Pancreas (tissue), 10 donors: ENCODE measurements at regions not wholly inside any gene's neighbourhood (a gene's known extent, or its start where the extent isn't known, plus 50 kb on each side); places are given as distances from the start of the nearest gene placed in this dataset.

ENCODE experiments used
- ATAC-seq, 4 donors: fragments of 200-7000 bp; cut with Tn5 transposase; one replicate each; pipeline versions ENCODE4 v1.8.0 to v1.9.1; 2020; ENCODE audit warnings: mild to moderate bottlenecking in 4 of 4, moderate library complexity in 4 of 4
- DNase-seq, 6 donors: peaks; one replicate each; pipeline ENCODE4 v3.0.0-alpha.2; 2020
- FAIRE-seq: peaks from 2 replicates; lab custom pipeline; 2012; peaks lifted over from hg19 to GRCh38; lab: Jason Lieb, UNC
- H3K27ac ChIP-seq, 4 donors: fragments of 200-600 bp; sonication (generic); 1 replicate in 3 of 4; 2 replicates in 1 of 4; pipeline versions ENCODE4 v1.5.0 to v1.8.0; 2020
- H3K27me3 ChIP-seq, 4 donors: fragments of 200-600 bp; one replicate each; pipeline ENCODE4 v1.8.0; 2021
- H3K36me3 ChIP-seq, 3 donors: fragments of 200-600 bp; sonication (generic) in 1 of 3; one replicate each; pipeline versions ENCODE4 v1.5.0 to v1.8.0; 2020 to 2021
- H3K4me1 ChIP-seq, 3 donors: fragments of 200-600 bp; one replicate each; pipeline ENCODE4 v1.8.0; 2021
- H3K4me3 ChIP-seq, 4 donors: fragments of 200-600 bp; sonication (generic) in 2 of 4; one replicate each; pipeline versions ENCODE4 v1.5.0 to v1.8.0; 2020 to 2021
- H3K9me3 ChIP-seq, 4 donors: fragments of 200-600 bp; one replicate each; pipeline ENCODE4 v1.8.0; 2021
- WGBS, 2 donors: extraction: QIAGEN DNeasy Blood & Tissue Kit; methylation state at CpG; one replicate each; pipeline ENCODE4 v1.1.7; 2013; 5-methylcytosine and 5-hydroxymethylcytosine counted together
- intact Hi-C, 3 donors: fragments of 100-400 bp; cut with DNase I; formaldehyde crosslinking; loops; one replicate each; pipeline versions ENCODE4 v1.11.1 to v1.14.2; 2022
- TF ChIP-seq, protein P1 (sequence below), 4 donors: fragments of 200-600 bp; sonication (generic) in 3 of 4; IDR thresholded peaks; one replicate each; pipeline versions ENCODE4 v1.5.0 to v1.8.0; 2021; ENCODE audit warnings: antibody characterized with exemption in 4 of 4
- donor health status: healthy with polysubstance abuse.
- donor health status: DM: no; HTN: no; CAD: no; lungs with moderate emphysema.
- donor health status: DM: no; HTN: no; CAD: no.
- donor health status: control.
- donor health status: control.
- donor health status: Bipolar disorder and iron deficiency.
- donor health status: DM: yes; HTN: yes; CAD: no.
- donor health status: DM: no; HTN: no; CAD: no.
- donor health status: DM: no; HTN: no; CAD: no.
- donor health status: DM: yes; HTN: yes; CAD: no.

DNA sequence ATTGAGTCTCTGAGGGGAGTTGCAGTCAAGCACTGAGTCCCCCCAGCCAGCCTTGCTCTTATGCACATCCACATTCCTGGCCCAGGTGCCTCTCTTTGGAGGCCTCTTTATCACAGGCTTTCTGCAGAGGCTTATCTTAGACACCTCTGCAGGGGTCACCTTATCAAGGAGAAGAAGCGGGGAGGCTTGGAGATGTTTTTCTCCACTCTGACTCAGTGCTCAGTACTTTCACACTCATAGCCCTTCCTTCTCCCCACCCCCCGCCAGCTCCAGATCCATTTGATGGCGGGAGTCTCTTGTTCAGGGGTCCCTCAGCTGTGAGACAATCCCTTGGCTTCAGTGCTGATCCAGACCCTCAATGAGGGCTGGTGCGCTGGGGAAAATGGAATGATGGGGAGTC lies 132.1 kb upstream of the TSHZ2 start:
- Histone ChIP-seq H3K9me3 (no peaks in the 10 kb centered on the region), H3K27me3 (no peaks in the 10 kb centered on the region), H3K4me3 (no peak overlapping the region), H3K27ac (no peak overlapping the region), H3K4me1 (no peaks in the 10 kb centered on the region), H3K36me3 (no peaks in the 10 kb centered on the region)
- intact Hi-C loops = no loop called here
- FAIRE-seq (no peak), ATAC-seq (no peak), DNase-seq (no peak)
- TF ChIP-seq, protein P1, sequence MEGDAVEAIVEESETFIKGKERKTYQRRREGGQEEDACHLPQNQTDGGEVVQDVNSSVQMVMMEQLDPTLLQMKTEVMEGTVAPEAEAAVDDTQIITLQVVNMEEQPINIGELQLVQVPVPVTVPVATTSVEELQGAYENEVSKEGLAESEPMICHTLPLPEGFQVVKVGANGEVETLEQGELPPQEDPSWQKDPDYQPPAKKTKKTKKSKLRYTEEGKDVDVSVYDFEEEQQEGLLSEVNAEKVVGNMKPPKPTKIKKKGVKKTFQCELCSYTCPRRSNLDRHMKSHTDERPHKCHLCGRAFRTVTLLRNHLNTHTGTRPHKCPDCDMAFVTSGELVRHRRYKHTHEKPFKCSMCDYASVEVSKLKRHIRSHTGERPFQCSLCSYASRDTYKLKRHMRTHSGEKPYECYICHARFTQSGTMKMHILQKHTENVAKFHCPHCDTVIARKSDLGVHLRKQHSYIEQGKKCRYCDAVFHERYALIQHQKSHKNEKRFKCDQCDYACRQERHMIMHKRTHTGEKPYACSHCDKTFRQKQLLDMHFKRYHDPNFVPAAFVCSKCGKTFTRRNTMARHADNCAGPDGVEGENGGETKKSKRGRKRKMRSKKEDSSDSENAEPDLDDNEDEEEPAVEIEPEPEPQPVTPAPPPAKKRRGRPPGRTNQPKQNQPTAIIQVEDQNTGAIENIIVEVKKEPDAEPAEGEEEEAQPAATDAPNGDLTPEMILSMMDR (IDR thresholded peaks at IDR 0.05) = no peak
- WGBS, 2 donors = 94 to 95% methylated on average over 4 of the region's 4 CpGs

DNA sequence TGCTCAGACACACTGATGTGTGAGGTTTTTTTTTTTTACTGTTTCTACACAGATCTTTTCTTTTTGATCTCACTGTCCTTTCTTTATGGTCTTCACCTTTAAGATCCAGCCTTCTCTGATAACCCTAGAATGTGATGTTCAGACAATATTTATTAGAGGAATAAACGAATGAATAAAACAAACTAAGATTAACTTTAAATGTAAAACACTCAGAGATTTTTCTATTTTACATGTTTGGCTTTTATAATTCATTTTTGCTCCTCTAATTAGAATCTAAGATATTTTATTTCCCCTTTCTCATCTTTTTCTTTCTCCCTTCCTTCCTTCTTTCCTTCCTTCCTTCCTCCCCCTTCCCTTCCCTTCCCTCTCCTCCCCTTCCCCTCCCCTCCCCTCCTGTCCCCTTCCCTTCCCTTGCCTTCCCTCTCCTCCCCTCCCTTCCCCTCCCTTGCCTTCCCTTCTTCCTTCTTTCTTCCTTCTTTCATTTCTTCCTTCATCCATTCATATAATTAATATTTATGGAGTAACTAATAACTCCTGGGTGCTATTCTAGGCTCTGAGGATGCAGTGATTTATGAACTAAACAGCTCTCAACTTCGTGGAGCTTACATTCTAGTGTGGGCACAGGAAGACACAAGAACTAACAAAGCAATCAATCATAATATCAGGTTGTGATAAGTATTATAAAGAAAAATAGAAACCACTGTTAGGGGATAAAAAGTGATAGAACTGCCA lies 133.5 kb upstream of the TSHZ2 start:
- ATAC-seq (no peak), FAIRE-seq (no peak), DNase-seq (no peak)
- no peaks in the 10 kb centered on the region for H3K36me3 ChIP-seq
- H3K27me3 ChIP-seq = no peaks in the 10 kb centered on the region
- no peak overlapping the region for H3K4me3 ChIP-seq
- intact Hi-C loops = no loop called here
- TF ChIP-seq, protein P1 (IDR thresholded peaks at IDR 0.05) = no peak
- no peaks in the 10 kb centered on the region for H3K9me3 ChIP-seq
- H3K27ac ChIP-seq = no peak overlapping the region
- H3K4me1 ChIP-seq = no peaks in the 10 kb centered on the region
- WGBS, 2 donors = 44 to 54% methylated on average over 2 of the region's 2 CpGs

DNA sequence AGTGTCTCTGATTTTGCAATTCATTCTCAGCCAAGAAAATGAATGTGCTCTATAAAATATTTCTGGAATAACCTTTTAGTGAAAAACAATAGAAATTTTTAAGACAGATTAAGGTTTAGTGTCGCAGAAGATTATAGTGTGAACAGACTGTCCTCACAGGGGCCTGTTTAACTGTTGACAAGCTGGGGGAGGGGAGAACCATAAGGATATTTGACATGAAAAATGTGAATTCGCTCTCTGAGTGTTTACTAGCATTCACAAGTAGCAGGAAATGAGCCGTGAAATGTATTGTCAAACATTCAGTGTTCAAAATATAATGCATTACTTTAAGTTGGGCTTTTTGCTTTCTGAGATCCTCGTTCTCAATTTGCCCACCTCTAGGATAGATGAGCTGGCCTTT lies 134.8 kb upstream of the TSHZ2 start:
- H3K9me3 ChIP-seq = no peaks in the 10 kb centered on the region
- H3K4me3 ChIP-seq = no peak overlapping the region
- 82 to 85% methylated on average over 4 of the region's 4 CpGs for WGBS, 2 donors
- H3K27ac ChIP-seq = no peak overlapping the region
- no peaks in the 10 kb centered on the region for H3K27me3 ChIP-seq
- intact Hi-C loops = no loop called here
- FAIRE-seq (no peak), ATAC-seq (no peak), DNase-seq (no peak)
- TF ChIP-seq, protein P1 (IDR thresholded peaks at IDR 0.05) = no peak
- no peaks in the 10 kb centered on the region for H3K36me3 ChIP-seq
- no peaks in the 10 kb centered on the region for H3K4me1 ChIP-seq

DNA sequence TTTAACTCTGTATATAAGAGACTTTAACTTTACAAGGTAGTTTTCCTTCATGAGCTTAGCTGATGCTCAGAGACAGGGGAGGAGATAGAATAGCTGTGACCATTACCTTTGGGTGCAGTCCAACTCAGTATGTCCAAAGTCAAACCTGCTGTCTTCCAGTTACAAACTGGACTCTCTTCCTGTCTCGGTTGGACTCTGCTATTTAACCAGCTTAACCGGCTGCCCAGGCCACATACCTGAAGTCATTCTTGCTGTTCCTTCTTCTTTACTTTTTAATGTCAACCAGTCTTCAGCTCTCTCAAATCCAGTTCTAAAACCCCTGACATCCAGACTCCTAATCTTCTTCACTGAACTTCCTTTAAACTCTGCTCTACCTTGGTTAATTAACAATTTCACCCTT lies 138.3 kb upstream of the TSHZ2 start:
- Histone ChIP-seq H3K27me3 (no peaks in the 10 kb centered on the region), H3K36me3 (no peaks in the 10 kb centered on the region), H3K9me3 (no peaks in the 10 kb centered on the region), H3K27ac (no peak overlapping the region), H3K4me3 (no peak overlapping the region), H3K4me1 (no peaks in the 10 kb centered on the region)
- intact Hi-C loops = no loop called here
- no peak for ATAC-seq
- no peak for FAIRE-seq
- 76 to 81% methylated on average over 2 of the region's 2 CpGs for WGBS, 2 donors
- DNase-seq = no peak
- TF ChIP-seq, protein P1 (IDR thresholded peaks at IDR 0.05) = no peak

DNA sequence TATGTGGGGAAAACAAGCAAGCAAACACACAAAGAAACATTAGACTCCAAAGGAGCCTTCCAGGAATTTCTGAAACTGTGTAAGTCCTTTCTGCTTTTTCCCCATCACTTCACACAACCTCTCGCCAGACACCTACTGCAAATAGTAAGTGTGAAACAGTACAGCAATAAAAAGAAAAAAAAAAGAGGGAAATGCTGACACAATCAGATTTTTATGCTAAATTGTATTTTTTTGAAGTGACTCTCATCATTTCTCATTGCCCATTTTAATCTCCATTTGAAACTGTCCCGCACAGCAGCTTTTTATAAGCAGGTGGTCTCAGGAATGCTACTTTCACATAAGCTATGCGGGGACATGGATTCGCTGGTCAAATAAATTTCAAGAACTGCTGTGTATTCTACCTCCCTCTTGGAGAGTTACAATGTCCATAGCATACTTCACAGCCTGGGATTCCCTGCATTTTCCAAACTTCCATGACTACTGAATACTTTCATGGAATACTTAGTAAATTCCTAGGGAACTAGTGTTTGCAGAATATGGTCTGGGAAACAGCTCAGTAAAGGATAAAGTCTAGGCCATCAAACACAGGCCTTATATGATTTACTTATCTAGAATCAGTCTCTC lies 139.9 kb upstream of the TSHZ2 start:
- Histone ChIP-seq H3K27me3 (no peaks in the 10 kb centered on the region), H3K27ac (no peak overlapping the region), H3K4me3 (no peak overlapping the region), H3K36me3 (no peaks in the 10 kb centered on the region), H3K9me3 (no peaks in the 10 kb centered on the region), H3K4me1 (no peaks in the 10 kb centered on the region)
- DNase-seq (no peak), ATAC-seq (no peak), FAIRE-seq (no peak)
- TF ChIP-seq, protein P1 (IDR thresholded peaks at IDR 0.05) = no peak
- WGBS, 2 donors = 94 to 96% methylated on average over 4 of the region's 4 CpGs
- intact Hi-C loops = no loop called here
